GM20000 (cell line): ENCODE measurements at regions not wholly inside any gene's neighbourhood (a gene's known extent, or its start where the extent isn't known, plus 50 kb on each side); places are given as distances from the start of the nearest gene placed in this dataset.

Experiments
- DNase-seq: peaks from one replicate; pipeline ENCODE4 v3.0.0; 2012; ENCODE audit warnings: low spot score
- TF ChIP-seq, protein P1 (sequence below): IDR thresholded peaks from 2 replicates; pipeline ENCODE4 v1.5.1; 2012; ENCODE audit warnings: mild to moderate bottlenecking, control low read depth; ENCODE audit errors: extremely low read depth, missing control alignments

DNA sequence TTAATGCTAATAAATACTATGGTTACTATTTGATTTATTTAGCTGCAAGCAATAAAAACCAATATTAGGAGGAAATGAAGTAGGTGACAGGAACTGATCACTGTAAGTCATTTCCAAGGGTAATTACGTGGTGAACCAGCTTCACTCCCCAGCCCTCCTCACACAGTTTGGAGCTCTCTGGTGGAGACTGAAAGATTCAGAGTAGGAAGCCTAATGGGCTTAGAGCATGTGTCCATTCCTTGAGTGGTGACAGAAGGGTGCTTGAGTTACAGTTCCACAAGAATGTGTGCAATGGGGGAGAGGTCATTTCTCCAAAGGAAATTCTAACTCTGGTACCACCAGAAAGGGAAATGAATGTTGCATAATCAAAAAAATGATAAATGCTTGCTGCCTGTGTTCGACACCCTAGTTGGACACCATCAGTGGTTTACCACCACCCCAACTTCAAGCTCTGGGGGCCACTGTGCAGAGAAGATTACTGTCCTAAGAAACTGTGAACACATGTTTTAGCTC is 285.1 kb upstream of the MMADHC start:
- no peak for DNase-seq
- TF ChIP-seq, protein P1, sequence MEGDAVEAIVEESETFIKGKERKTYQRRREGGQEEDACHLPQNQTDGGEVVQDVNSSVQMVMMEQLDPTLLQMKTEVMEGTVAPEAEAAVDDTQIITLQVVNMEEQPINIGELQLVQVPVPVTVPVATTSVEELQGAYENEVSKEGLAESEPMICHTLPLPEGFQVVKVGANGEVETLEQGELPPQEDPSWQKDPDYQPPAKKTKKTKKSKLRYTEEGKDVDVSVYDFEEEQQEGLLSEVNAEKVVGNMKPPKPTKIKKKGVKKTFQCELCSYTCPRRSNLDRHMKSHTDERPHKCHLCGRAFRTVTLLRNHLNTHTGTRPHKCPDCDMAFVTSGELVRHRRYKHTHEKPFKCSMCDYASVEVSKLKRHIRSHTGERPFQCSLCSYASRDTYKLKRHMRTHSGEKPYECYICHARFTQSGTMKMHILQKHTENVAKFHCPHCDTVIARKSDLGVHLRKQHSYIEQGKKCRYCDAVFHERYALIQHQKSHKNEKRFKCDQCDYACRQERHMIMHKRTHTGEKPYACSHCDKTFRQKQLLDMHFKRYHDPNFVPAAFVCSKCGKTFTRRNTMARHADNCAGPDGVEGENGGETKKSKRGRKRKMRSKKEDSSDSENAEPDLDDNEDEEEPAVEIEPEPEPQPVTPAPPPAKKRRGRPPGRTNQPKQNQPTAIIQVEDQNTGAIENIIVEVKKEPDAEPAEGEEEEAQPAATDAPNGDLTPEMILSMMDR = no peak

DNA sequence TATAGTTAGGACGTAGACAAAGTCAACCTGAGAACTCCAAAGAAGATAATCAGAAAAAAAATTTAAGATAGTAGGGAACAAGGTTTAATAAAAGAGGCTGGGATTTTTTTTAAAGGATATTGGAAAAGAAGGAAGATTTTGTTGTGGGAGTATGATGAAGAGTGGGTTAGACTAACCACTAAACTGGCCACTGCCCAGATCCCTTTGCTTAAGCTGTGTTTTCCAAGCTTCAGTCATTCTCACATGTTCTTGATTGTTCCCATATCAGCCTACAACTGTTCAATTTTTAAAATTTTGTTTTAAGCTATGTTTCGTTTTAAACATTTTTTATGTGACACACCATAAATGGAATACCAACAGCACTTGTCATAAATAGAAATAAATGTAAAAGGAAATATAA is 284.5 kb upstream of the MMADHC start:
- TF ChIP-seq, protein P1 = no peak
- DNase-seq = no peak

DNA sequence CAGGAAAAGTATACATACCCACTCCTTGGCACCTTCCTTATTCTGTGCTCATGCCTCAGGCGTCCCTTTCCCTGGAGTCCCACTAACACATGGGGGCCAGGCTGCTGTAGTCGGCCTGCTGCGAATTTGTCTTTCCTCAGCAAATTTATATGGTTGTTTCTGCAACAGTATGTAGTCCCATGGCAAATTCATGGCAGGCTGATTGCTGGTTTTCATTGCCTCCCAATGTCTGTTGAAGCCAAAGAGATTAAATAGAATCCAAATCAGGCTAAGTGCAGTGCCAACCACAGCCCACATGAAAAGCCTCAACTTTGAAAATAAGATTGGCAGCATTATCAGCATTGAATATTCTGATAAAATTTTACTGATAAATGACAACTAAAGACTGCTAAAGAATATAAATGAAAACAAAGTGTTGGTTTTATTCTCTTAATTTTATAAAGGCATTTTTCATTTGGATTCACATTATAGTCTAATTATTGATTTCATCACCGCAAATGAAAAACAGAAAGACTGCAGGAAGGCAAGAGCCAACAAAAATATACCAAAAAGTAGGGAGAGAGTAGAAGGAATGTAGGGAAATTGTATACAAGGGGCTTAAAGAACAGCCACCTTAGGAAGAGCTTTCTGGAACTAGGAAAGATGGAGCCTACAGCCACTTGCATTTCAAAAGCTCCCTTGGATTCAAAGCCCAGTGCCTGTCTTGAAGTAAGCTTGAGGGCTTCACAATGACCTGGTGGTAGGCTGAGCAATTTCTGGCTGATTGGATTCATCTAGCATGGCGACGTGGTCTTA is 283.7 kb upstream of the MMADHC start:
- DNase-seq = no peak
- TF ChIP-seq, protein P1 = no peak

DNA sequence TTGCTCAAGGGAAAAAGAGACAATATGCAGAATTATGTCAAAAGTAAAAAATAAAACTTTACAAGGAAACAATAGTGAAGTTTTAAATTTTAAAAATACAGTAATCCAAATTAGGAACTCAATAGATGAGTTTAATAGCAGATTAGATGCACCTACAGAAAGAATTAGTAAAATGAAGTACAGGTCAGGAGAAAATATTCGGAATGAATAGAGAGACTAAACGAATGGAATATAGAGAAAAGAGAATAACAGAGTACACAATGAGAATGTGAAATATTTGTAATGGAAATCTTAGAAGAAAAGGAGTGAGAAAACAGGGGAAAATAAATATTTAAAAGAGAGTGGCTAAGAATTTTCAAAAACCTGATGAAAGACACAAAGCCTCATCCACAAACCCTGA is 275.7 kb upstream of the MMADHC start:
- no peak for DNase-seq
- TF ChIP-seq, protein P1 = no peak

DNA sequence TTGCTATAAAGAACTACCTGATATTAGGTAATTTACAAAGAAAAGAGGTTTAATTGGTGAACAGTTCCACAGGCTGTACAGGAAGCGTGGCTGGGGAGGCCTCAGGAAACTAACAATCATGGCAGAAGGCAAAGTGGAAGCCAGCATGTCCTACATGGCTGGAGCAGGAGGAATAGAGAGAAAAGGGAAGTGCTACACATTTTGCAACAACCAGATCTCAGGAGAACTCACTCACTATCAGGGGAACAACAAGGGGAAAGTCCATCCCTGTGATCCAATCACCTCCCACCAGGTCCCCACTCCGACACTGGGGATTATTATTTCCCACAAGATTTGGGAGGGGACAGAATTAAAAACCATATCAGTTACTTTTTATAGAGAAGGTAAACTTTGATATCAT is 273.5 kb upstream of the MMADHC start:
- TF ChIP-seq, protein P1 = no peak
- no peak for DNase-seq

DNA sequence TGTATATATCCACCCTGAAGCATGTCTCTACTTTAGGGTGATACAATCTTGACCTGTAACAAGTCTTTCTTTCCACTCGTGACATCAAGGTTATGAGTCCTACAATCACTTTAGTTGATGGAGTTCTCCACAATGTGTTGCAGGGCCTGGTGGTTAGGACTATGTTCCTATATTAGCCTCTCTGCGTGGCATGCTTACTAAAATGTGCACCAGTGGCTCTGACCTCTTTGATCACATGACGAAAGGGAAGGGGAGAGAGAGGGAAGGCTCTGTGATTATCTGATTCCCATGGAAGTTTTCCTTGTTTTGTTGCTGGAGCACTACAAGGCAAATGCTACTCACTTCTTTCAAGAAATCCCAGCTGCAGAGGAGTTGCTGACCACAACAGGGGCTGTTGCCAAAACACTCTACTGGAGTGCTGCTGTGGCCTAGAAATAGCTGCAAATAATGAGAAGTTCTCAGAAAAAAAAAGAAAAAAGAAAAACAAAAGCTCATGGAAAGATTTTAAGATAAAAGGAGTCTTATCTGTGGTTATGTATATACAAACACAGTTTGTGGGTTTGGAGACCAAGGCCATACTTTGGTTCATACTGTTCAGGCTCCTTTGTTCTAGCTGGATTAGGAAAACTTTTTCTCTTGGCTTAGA is 272.8 kb upstream of the MMADHC start:
- no peak for DNase-seq
- TF ChIP-seq, protein P1 = no peak

DNA sequence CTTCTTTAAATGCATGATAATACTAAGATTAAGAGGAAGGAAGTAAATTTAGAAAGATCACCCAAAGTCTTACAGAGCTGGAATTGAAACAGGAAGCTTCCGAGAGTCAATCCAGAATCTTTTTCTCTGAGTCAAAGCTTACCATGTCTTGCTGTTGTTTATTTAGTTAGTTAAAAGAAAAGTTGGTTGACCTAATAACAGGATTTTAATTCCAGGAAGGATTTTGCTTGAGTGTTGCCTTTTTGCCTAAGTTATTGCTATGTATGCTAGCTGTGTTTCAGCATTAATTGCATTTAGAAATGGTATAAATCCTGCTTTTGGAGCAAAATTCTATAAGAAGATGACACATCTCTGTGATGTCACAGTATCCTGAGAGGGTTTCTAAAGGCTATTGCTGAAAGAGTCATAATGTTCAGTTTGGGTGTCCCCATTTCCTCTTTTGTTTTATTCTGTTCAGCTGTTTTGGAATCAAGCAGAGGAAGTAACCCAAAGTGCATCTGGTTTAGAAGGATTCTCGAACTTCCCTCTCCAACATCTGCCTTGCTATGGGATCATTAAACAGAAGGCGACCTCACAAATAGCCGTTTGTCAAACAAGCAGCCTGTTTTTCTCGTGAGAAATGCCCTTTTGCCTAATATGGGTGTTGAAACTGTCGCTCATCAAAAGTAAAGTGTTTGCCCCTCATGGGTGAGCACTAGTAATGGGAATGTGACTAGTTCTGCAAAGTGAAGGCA is 271.5 kb upstream of the MMADHC start:
- TF ChIP-seq, protein P1 = no peak
- no peak for DNase-seq
